A673 (cell line): ENCODE measurements at regions not wholly inside any gene's neighbourhood (a gene's known extent, or its start where the extent isn't known, plus 50 kb on each side); places are given as distances from the start of the nearest gene placed in this dataset.

ENCODE experiments used
- BruUV-seq: library from RNA; stranded (reverse); fragments of 400-500 nt; replicated peaks from 2 replicates; lab custom pipeline; 2021; lab: Mats Ljungman, UMichigan
- CTCF ChIA-PET: fragments of 300-600 bp; sonication (Branson Sonifier 250); formaldehyde crosslinking; loops from one replicate; lab custom pipeline; 2022; ENCODE audit warnings: antibody characterized with exemption; lab: Charles Lee
- POLR2A ChIA-PET: fragments of 300-600 bp; sonication (Branson Sonifier 250); formaldehyde crosslinking; loops from one replicate; lab custom pipeline; 2022; ENCODE audit warnings: antibody characterized with exemption; ENCODE audit not compliant: low non-redundant PET; lab: Charles Lee
- DNase-seq: peaks from one replicate; pipeline ENCODE4 v3.0.0-alpha.2; 2015; ENCODE audit warnings: low spot score
- H3K27ac ChIP-seq: fragments of 200-600 bp; sonication (generic); 2 replicates; pipeline ENCODE4 v1.5.1; 2016; ENCODE audit warnings: mixed run types, low read depth, mild to moderate bottlenecking, mixed read lengths, antibody characterized with exemption, low read length; ENCODE audit not compliant: poor library complexity, severe bottlenecking
- H3K27me3 ChIP-seq: fragments of 200-600 bp; sonication (generic); replicated peaks from 2 replicates; pipeline ENCODE4 v1.6.1; 2017; ENCODE audit warnings: mixed run types, low read depth, mild to moderate bottlenecking, mixed read lengths, antibody characterized with exemption, low read length; ENCODE audit not compliant: insufficient read depth, poor library complexity
- H3K36me3 ChIP-seq: fragments of 200-600 bp; sonication (generic); 2 replicates; pipeline ENCODE4 v1.6.1; 2016; ENCODE audit warnings: mixed run types, mild to moderate bottlenecking, mixed read lengths, antibody characterized with exemption, low read length; ENCODE audit not compliant: insufficient read depth, poor library complexity, severe bottlenecking
- H3K4me1 ChIP-seq: fragments of 200-600 bp; sonication (generic); 2 replicates; pipeline ENCODE4 v1.6.1; 2017; ENCODE audit warnings: mixed run types, mild to moderate bottlenecking, mixed read lengths, antibody characterized with exemption, low read length; ENCODE audit not compliant: insufficient read depth, poor library complexity, severe bottlenecking
- H3K4me3 ChIP-seq: fragments of 200-600 bp; sonication (generic); 2 replicates; pipeline ENCODE4 v1.5.1; 2016; ENCODE audit warnings: low read depth, mixed run types, mild to moderate bottlenecking, mixed read lengths, low read length; ENCODE audit not compliant: poor library complexity, severe bottlenecking
- H3K9me3 ChIP-seq: fragments of 200-600 bp; sonication (generic); 2 replicates; pipeline ENCODE4 v1.6.1; 2016; ENCODE audit warnings: mixed run types, low read depth, mild to moderate bottlenecking, mixed read lengths, antibody characterized with exemption, low read length; ENCODE audit not compliant: poor library complexity, severe bottlenecking
- CTCF ChIP-seq: fragments of 300-800, 200-600 bp; sonication (generic); conservative IDR thresholded peaks from 2 replicates; pipeline ENCODE4 v1.5.1; 2017; ENCODE audit warnings: low read depth, mild to moderate bottlenecking, antibody characterized with exemption, low read length, moderate library complexity, mixed read lengths
- EZH2 ChIP-seq: fragments of 200-600 bp; sonication (generic); IDR thresholded peaks from 2 replicates; pipeline ENCODE4 v1.6.1; 2017; ENCODE audit warnings: borderline replicate concordance, low read depth, mild to moderate bottlenecking, mixed read lengths, antibody characterized with exemption, low read length; ENCODE audit not compliant: poor library complexity, severe bottlenecking
- intact Hi-C: fragments of 100-400 bp; cut with micrococcal nuclease; formaldehyde crosslinking; loops from one replicate; pipeline ENCODE4 v1.10.0; 2022; ENCODE audit not compliant: unreplicated experiment

GRCh38 chr4:24001486-24002329 lies 111.9 kb upstream of the PPARGC1A start:
- no peaks in the 10 kb centered on the region for H3K27me3 ChIP-seq
- H3K27ac ChIP-seq: no peak overlapping the region
- intact Hi-C loops: no loop called here
- no TSS peak for BruUV-seq
- ChIA-PET CTCF (no interaction called here), POLR2A (no interaction called here)
- no peaks in the 10 kb centered on the region for H3K36me3 ChIP-seq
- no peaks in the 10 kb centered on the region for H3K4me1 ChIP-seq
- no peak for DNase-seq
- H3K9me3 ChIP-seq: no peaks in the 10 kb centered on the region
- no peak for TF ChIP-seq EZH2
- TF ChIP-seq CTCF: no peak
- no peak overlapping the region for H3K4me3 ChIP-seq

- no peak for TF ChIP-seq CTCF
- intact Hi-C loops: no loop called here
- Histone ChIP-seq H3K9me3 (no peaks in the 10 kb centered on the region), H3K4me3 (no peak overlapping the region), H3K27me3 (no peaks in the 10 kb centered on the region), H3K4me1 (no peaks in the 10 kb centered on the region), H3K27ac (no peak overlapping the region), H3K36me3 (no peaks in the 10 kb centered on the region)
- ChIA-PET POLR2A (no interaction called here), CTCF (no interaction called here)
- DNase-seq: no peak
- no TSS peak for BruUV-seq
Measured at GRCh38 chr4:24000470-24000831, 110.6 kb upstream of the PPARGC1A start.

- H3K27ac ChIP-seq: no peak overlapping the region
- H3K36me3 ChIP-seq: no peaks in the 10 kb centered on the region
- TF ChIP-seq EZH2: no peak
- no peak overlapping the region for H3K4me3 ChIP-seq
- H3K4me1 ChIP-seq: no peaks in the 10 kb centered on the region
- intact Hi-C loops: no loop called here
- CTCF ChIA-PET: no interaction called here
- H3K27me3 ChIP-seq: no peaks in the 10 kb centered on the region
- POLR2A ChIA-PET: no interaction called here
- H3K9me3 ChIP-seq: no peaks in the 10 kb centered on the region
- BruUV-seq: no TSS peak
- DNase-seq: no peak
Measured at GRCh38 chr4:23999714-24000469, 110.0 kb upstream of the PPARGC1A start.
